Transverse colon (tissue), 4 donors: ENCODE measurements at regions not wholly inside any gene's neighbourhood (a gene's known extent, or its start where the extent isn't known, plus 50 kb on each side); places are given as distances from the start of the nearest gene placed in this dataset.

ENCODE experiments used
- DNase-seq: peaks from one replicate; pipeline ENCODE4 v3.0.0-alpha.2; 2019
- H3K27ac ChIP-seq, 4 donors: fragments of 200-600 bp; sonication (generic); 2 replicates each; pipeline ENCODE4 v1.5.1; 2016 to 2018; ENCODE audit warnings: inconsistent platforms in 4 of 4
- H3K27me3 ChIP-seq: fragments of 200-600 bp; sonication (generic); 2 replicates; pipeline ENCODE4 v1.5.1; 2017; ENCODE audit warnings: inconsistent platforms
- H3K36me3 ChIP-seq, 4 donors: fragments of 200-600 bp; sonication (generic); 2 replicates each; pipeline ENCODE4 v1.5.1; 2017 to 2019; ENCODE audit warnings: inconsistent platforms in 4 of 4
- H3K4me1 ChIP-seq, 4 donors: fragments of 200-600 bp; sonication (generic); 2 replicates each; pipeline ENCODE4 v1.5.1; 2017 to 2020; ENCODE audit warnings: inconsistent platforms in 4 of 4
- H3K4me3 ChIP-seq, 4 donors: fragments of 200-600 bp; sonication (generic); 1 replicate in 1 of 4; 2 replicates in 3 of 4; pipeline versions ENCODE4 v1.5.1 to v1.6.1; 2017 to 2019; ENCODE audit warnings: inconsistent platforms in 4 of 4
- H3K9me3 ChIP-seq, 2 donors: fragments of 200-600 bp; sonication (generic); 2 replicates each; pipeline ENCODE4 v1.5.1; 2017 to 2019; ENCODE audit warnings: inconsistent platforms in 2 of 2
- CTCF ChIP-seq, 5 experiments: fragments of 200-600 bp in 3 of 5; fragments of 450-650 bp in 2 of 5; sonication (generic) in 3 of 5; IDR thresholded peaks; 1 replicate in 2 of 5; 2 replicates in 3 of 5; pipeline ENCODE4 v1.5.1; 2016 to 2017; ENCODE audit warnings: antibody characterized with exemption in 5 of 5, inconsistent platforms in 3 of 5, mild to moderate bottlenecking in 2 of 5, moderate library complexity in 1 of 5
- EP300 ChIP-seq: sonication (generic); formaldehyde crosslinking; IDR thresholded peaks from one replicate; pipeline ENCODE4 v1.6.1; 2017; ENCODE audit warnings: antibody characterized with exemption, low read depth
- POLR2A ChIP-seq: fragments of 450-650 bp; IDR thresholded peaks from one replicate; pipeline ENCODE4 v1.6.1; 2016; ENCODE audit warnings: antibody characterized with exemption, mild to moderate bottlenecking, moderate library complexity
- POLR2AphosphoS5 ChIP-seq, 3 donors: sonication (generic); formaldehyde crosslinking; IDR thresholded peaks; one replicate each; pipeline ENCODE4 v1.6.1; 2016; ENCODE audit warnings: antibody characterized with exemption in 3 of 3
- WGBS, 2 donors: methylation state at CpG; one replicate each; pipeline ENCODE4 v1.1.5; 2018; ENCODE audit warnings: low coverage in 1 of 2; 5-methylcytosine and 5-hydroxymethylcytosine counted together
- in situ Hi-C, 4 donors: fragments of 200-750 bp; cut with MboI; loops; one replicate each; pipeline versions ENCODE4 v1.15.0 to v1.15.1; 2017; ENCODE audit warnings: low sequenced_read_pairs in 3 of 4, low pct_ligation_motif_present in 1 of 4, low pct_unique_long_range_greater_than_20kb in 1 of 4
- intact Hi-C: fragments of 100-400 bp; cut with DNase I; formaldehyde crosslinking; loops from one replicate; pipeline ENCODE4 v1.15.1; 2023; ENCODE audit warnings: low total_unique reads

GRCh38 chr20:60693496-60694133 lies 558.4 kb upstream of the CDH4 start:
- Histone ChIP-seq H3K27ac (no peak overlapping the region), H3K27me3 (no peaks in the 10 kb centered on the region), H3K9me3 (no peaks in the 10 kb centered on the region), H3K4me3 (no peak overlapping the region), H3K36me3 (no peaks in the 10 kb centered on the region), H3K4me1 (no peaks in the 10 kb centered on the region)
- in situ Hi-C loops (no loop called here), intact Hi-C loops (no loop called here)
- WGBS, 2 donors = 37 to 69% methylated on average over 3 to 11 of the region's 11 CpGs
- no peak for DNase-seq
- no peak for TF ChIP-seq POLR2AphosphoS5 (IDR thresholded peaks at IDR 0.05)
- TF ChIP-seq CTCF (IDR thresholded peaks at IDR 0.05) = no peak

- TF ChIP-seq EP300 (no peak), CTCF (IDR thresholded peaks at IDR 0.05) (no peak), POLR2A (no peak), POLR2AphosphoS5 (IDR thresholded peaks at IDR 0.05) (no peak)
- DNase-seq = no peak
- 83 to 100% methylated on average over 1 of the region's 1 CpG for WGBS, 2 donors
- no peaks in the 10 kb centered on the region for H3K36me3 ChIP-seq
- no peak overlapping the region for H3K27ac ChIP-seq
- no peaks in the 10 kb centered on the region for H3K4me1 ChIP-seq
- no peak overlapping the region for H3K4me3 ChIP-seq
- intact Hi-C loops = no loop called here
- H3K27me3 ChIP-seq = no peaks in the 10 kb centered on the region
- in situ Hi-C loops = no loop called here
- no peaks in the 10 kb centered on the region for H3K9me3 ChIP-seq
Observed at GRCh38 chr20:60694763-60695162, 557.3 kb upstream of the CDH4 start.

GRCh38 chr20:60695226-60696000 lies 556.6 kb upstream of the CDH4 start:
- intact Hi-C loops = no loop called here
- Histone ChIP-seq H3K27ac (no peak overlapping the region), H3K9me3 (no peaks in the 10 kb centered on the region), H3K27me3 (no peaks in the 10 kb centered on the region), H3K4me1 (no peaks in the 10 kb centered on the region), H3K4me3 (no peak overlapping the region), H3K36me3 (no peaks in the 10 kb centered on the region)
- no peak for TF ChIP-seq CTCF (IDR thresholded peaks at IDR 0.05)
- TF ChIP-seq POLR2AphosphoS5 (IDR thresholded peaks at IDR 0.05) = no peak
- TF ChIP-seq POLR2A = no peak
- no peak for TF ChIP-seq EP300
- DNase-seq = no peak
- in situ Hi-C loops = no loop called here
- WGBS, 2 donors = 69 to 86% methylated on average over 4 to 7 of the region's 7 CpGs

- Histone ChIP-seq H3K27ac (no peak overlapping the region), H3K9me3 (no peaks in the 10 kb centered on the region), H3K27me3 (no peaks in the 10 kb centered on the region), H3K4me1 (no peaks in the 10 kb centered on the region), H3K36me3 (no peaks in the 10 kb centered on the region), H3K4me3 (no peak overlapping the region)
- no peak for DNase-seq
- WGBS, 2 donors = 75 to 80% methylated on average over 1 to 2 of the region's 2 CpGs
- TF ChIP-seq POLR2A (no peak), EP300 (no peak), CTCF (IDR thresholded peaks at IDR 0.05) (no peak), POLR2AphosphoS5 (IDR thresholded peaks at IDR 0.05) (no peak)
- in situ Hi-C loops (no loop called here), intact Hi-C loops (no loop called here)
Observed at GRCh38 chr20:60697252-60697651, 554.8 kb upstream of the CDH4 start.
